ENCODE measurements at regions not wholly inside any gene's neighbourhood (a gene's known extent, or its start where the extent isn't known, plus 50 kb on each side); places are given as distances from the start of the nearest gene placed in this dataset.

DNA sequence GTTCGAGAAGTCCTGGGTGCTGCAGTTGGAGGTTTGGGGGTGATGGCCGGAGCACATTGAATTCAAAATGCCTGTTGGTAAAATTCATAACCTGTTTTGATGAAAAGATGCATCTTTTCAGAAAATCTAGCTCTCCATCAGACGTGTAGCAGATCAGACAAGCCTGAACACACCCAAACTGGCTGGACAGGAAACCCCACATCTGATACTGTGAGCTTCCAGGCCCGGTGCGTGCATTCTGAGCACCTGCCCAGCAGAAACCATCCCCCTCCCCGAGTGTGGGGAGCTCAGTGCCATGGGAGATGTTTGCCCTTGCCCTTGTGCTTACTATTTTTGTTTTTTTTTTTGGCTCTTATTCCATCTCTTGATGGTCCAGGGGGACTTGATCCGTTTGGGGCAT, 417.1 kb downstream of the TCERG1L start:
- Histone ChIP-seq H3K9me3 (ENCODE audit: control insufficient read depth, insufficient read depth, low read length) (peaks cover 39% of the 10 kb centered on the region), H4K20me1 (ENCODE audit: insufficient read depth, low read length) (no peaks in the 10 kb centered on the region), H3K9ac (ENCODE audit: low read depth, low read length) (no peak overlapping the region), H2BK5ac (ENCODE audit: low read depth, low read length, poor library complexity, severe bottlenecking) (no peak overlapping the region), H3K27ac (ENCODE audit: insufficient read depth, low read length) (no peak overlapping the region), H4K91ac (ENCODE audit: insufficient read depth, low read depth, low read length) (no peak overlapping the region), H3K79me1 (ENCODE audit: low read depth in 1 of 2, low read length in 2 of 2) (no peaks in the 10 kb centered on the region), H2BK120ac (ENCODE audit: low read depth, low read length) (no peak overlapping the region), H3K56ac (ENCODE audit: extremely low read depth, insufficient read depth, low read length) (no peak overlapping the region), H3K4me2 (ENCODE audit: low read depth, low read length) (no peak overlapping the region), H3K36me3 (ENCODE audit: control insufficient read depth, insufficient read depth, low read length) (no peaks in the 10 kb centered on the region), H2BK20ac (ENCODE audit: low read depth, low read length) (no peak overlapping the region), H3K27me3 (ENCODE audit: control insufficient read depth, insufficient read depth, low read length) (no peaks in the 10 kb centered on the region), H3K14ac (replicated peaks; ENCODE audit: low read depth, low read length) (no peak overlapping the region), H3K23ac (ENCODE audit: low read depth, low read length) (no peak overlapping the region), H4K8ac (ENCODE audit: low read depth in 2 of 2, low read length in 2 of 2) (no peak overlapping the region), H4K5ac (ENCODE audit: low read depth, low read length) (no peak overlapping the region), H2AK5ac (ENCODE audit: low read depth, low read length) (no peak overlapping the region), H2BK15ac (ENCODE audit: low read depth, low read length) (no peak overlapping the region), H3K4me3 (ENCODE audit: insufficient read depth, low read depth, low read length) (no peak overlapping the region), H3K9me1 (ENCODE audit: insufficient read depth, low read length) (no peaks in the 10 kb centered on the region), H3K4ac (ENCODE audit: low read depth, low read length) (no peak overlapping the region), H3K18ac (ENCODE audit: low read depth, low read length) (no peak overlapping the region), H2AK9ac (replicated peaks; ENCODE audit: low read depth, low read length, poor library complexity) (no peak overlapping the region), H2AFZ (replicated peaks; ENCODE audit: low read length, poor library complexity) (no peak overlapping the region), H3K4me1 (ENCODE audit: control insufficient read depth, insufficient read depth, low read length) (no peaks in the 10 kb centered on the region)
- ChIA-PET POLR2A (ENCODE audit: unreplicated experiment) (no interaction called here), CTCF (no interaction called here)
- in situ Hi-C loops (cut with MboI; ENCODE audit: low sequenced_read_pairs) (no loop called here), dilution Hi-C loops (cut with HindIII; ENCODE audit: low sequenced_read_pairs, unreplicated experiment) (no loop called here), intact Hi-C loops (cut with micrococcal nuclease) (no loop called here)
- TF ChIP-seq POLR2A (IDR thresholded peaks at IDR 0.05; ENCODE audit: low read depth, low read length) (no peak), FOS (IDR thresholded peaks at IDR 0.05; ENCODE audit: low read depth, low read length) (no peak), CEBPB (IDR thresholded peaks at IDR 0.05; ENCODE audit: low read depth, low read length) (no peak), RAD21 (IDR thresholded peaks at IDR 0.05; ENCODE audit: low read length) (no peak), SMC3 (IDR thresholded peaks at IDR 0.05; ENCODE audit: low read depth, low read length) (no peak), CTCF (conservative IDR thresholded peaks at IDR 0.05; ENCODE audit: low read depth, low read length) (no peak), BHLHE40 (IDR thresholded peaks at IDR 0.05; ENCODE audit: low read depth, low read length) (no peak), MAZ (IDR thresholded peaks at IDR 0.05; ENCODE audit: borderline replicate concordance, low read depth, low read length) (no peak), RFX5 (IDR thresholded peaks at IDR 0.05; ENCODE audit: low read depth, low read length) (no peak), RCOR1 (IDR thresholded peaks at IDR 0.05; ENCODE audit: insufficient replicate concordance, low read length) (no peak), NFE2L2 (IDR thresholded peaks at IDR 0.05; ENCODE audit: low read depth, low read length) (no peak), USF2 (IDR thresholded peaks at IDR 0.05; ENCODE audit: low read depth, low read length) (no peak)
- no peak for ATAC-seq (ENCODE audit: low read depth)
- no TSS peak for BruUV-seq (replicated peaks)
- no CpG with 5 or more reads among the region's 7 CpGs for WGBS, 2 experiments (ENCODE audit: extremely low coverage in 2 of 2, insufficient read length in 1 of 2)
- DNase-seq, result no peak
